SK-N-SH (cell line): ENCODE measurements at regions not wholly inside any gene's neighbourhood (a gene's known extent, or its start where the extent isn't known, plus 50 kb on each side); places are given as distances from the start of the nearest gene placed in this dataset.

Experiments used
- CTCF ChIP-seq: fragments of 200-600 bp; sonication (generic); IDR thresholded peaks from 2 replicates; pipeline ENCODE4 v1.6.1; 2017; ENCODE audit warnings: antibody characterized with exemption, mild to moderate bottlenecking, moderate library complexity
- ELF1 ChIP-seq: IDR thresholded peaks from 2 replicates; pipeline ENCODE4 v1.4.0; 2012
- EP300 ChIP-seq, 2 experiments: IDR thresholded peaks; 2 replicates each; pipeline versions ENCODE4 v1.4.0 to v1.6.1; 2012; ENCODE audit warnings: borderline replicate concordance in 1 of 2, low read depth in 1 of 2, low read length in 1 of 2
- RXRA ChIP-seq: IDR thresholded peaks from 2 replicates; pipeline ENCODE4 v1.4.0; 2012; ENCODE audit warnings: low read depth, mild to moderate bottlenecking, borderline replicate concordance
- SIN3A ChIP-seq: IDR thresholded peaks from 2 replicates; pipeline ENCODE4 v1.6.1; 2012; ENCODE audit warnings: low read depth, mild to moderate bottlenecking, low read length, moderate library complexity, borderline replicate concordance
- TAF1 ChIP-seq: IDR thresholded peaks from 2 replicates; pipeline ENCODE4 v1.6.1; 2012; ENCODE audit warnings: low read depth, mild to moderate bottlenecking, low read length, moderate library complexity, borderline replicate concordance

DNA sequence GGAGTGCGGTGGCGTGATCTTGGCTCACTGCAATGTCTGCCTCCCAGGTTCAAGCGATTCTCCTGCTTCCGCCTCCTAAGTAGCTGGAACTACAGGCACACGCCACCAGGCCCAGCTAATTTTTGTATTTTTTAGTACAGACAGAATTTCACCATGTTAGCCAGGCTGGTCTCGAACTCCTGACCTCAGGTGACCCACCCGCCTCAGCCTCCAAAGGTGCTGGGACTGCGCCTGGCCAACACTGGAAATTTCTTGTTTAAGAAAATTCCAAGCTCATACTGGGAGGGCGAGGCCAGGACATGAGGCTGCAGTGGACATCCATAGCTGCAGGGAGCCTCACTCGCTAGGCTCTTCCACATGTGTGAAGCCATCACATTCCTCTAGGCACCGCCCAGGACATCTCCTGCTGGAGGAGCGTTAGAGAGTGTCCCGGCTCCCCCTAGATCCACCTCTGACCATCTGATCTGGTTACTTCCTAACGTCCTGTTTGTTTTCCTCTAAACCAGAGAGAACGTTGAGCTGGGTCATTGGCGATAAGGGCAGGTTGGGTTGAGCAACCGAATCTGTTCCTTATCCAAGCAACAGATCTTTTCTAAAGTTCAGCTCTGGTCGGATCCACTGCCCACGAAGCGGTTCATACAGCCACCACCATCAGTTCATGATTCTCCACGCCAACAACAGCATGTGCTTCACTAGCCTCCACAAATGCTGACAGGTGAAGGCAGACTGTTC is 108.2 kb upstream of the MED13L start:
- no peak for TF ChIP-seq ELF1
- no peak for TF ChIP-seq RXRA
- no peak for TF ChIP-seq CTCF
- TF ChIP-seq EP300 (IDR thresholded peaks at IDR 0.05; ENCODE audit: borderline replicate concordance in 1 of 2, low read depth in 1 of 2, low read length in 1 of 2): no peak
- TF ChIP-seq SIN3A: no peak
- no peak for TF ChIP-seq TAF1
